ENCODE measurements at regions not wholly inside any gene's neighbourhood (a gene's known extent, or its start where the extent isn't known, plus 50 kb on each side); places are given as distances from the start of the nearest gene placed in this dataset.

DNA sequence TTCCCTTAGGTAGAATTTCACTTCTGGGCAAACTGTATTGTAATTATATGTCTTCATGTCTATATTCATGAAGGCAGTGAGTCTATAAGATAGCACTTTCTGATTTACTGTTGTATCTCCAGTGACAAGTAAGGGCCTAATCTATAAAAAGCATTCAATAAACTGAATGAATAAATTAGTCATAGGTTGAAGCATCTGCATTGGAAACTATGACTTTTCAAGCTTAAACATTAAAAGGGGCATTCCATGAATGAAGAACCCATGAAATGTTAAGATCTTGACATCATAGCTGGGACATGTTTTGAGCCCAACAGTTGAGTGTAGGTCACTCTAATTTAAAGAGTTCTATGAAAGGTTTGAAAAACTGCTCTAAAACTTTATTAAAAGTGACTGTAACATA is 159.3 kb upstream of the LCORL start:
- DNase-seq (ENCODE audit: low read depth in 1 of 2, low spot score in 1 of 2): no peak
- Histone ChIP-seq H3K4me3 (replicated peaks; ENCODE audit: insufficient read depth, low read length) (no peak overlapping the region), H3K27me3 (ENCODE audit: insufficient read depth, poor library complexity, severe bottlenecking) (no peaks in the 10 kb centered on the region), H3K27ac (replicated peaks) (no peak overlapping the region)
- TF ChIP-seq, protein P1, sequence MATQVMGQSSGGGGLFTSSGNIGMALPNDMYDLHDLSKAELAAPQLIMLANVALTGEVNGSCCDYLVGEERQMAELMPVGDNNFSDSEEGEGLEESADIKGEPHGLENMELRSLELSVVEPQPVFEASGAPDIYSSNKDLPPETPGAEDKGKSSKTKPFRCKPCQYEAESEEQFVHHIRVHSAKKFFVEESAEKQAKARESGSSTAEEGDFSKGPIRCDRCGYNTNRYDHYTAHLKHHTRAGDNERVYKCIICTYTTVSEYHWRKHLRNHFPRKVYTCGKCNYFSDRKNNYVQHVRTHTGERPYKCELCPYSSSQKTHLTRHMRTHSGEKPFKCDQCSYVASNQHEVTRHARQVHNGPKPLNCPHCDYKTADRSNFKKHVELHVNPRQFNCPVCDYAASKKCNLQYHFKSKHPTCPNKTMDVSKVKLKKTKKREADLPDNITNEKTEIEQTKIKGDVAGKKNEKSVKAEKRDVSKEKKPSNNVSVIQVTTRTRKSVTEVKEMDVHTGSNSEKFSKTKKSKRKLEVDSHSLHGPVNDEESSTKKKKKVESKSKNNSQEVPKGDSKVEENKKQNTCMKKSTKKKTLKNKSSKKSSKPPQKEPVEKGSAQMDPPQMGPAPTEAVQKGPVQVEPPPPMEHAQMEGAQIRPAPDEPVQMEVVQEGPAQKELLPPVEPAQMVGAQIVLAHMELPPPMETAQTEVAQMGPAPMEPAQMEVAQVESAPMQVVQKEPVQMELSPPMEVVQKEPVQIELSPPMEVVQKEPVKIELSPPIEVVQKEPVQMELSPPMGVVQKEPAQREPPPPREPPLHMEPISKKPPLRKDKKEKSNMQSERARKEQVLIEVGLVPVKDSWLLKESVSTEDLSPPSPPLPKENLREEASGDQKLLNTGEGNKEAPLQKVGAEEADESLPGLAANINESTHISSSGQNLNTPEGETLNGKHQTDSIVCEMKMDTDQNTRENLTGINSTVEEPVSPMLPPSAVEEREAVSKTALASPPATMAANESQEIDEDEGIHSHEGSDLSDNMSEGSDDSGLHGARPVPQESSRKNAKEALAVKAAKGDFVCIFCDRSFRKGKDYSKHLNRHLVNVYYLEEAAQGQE (IDR thresholded peaks at IDR 0.05; ENCODE audit: insufficient replicate concordance, low read depth): no peak
- TF ChIP-seq GABPA (IDR thresholded peaks at IDR 0.05; ENCODE audit: low read depth) (no peak), SPI1 (IDR thresholded peaks at IDR 0.05; ENCODE audit: borderline replicate concordance, low read depth) (no peak), POLR2AphosphoS5 (IDR thresholded peaks at IDR 0.05; ENCODE audit: low read depth) (no peak)
- TF ChIP-seq, protein P2, sequence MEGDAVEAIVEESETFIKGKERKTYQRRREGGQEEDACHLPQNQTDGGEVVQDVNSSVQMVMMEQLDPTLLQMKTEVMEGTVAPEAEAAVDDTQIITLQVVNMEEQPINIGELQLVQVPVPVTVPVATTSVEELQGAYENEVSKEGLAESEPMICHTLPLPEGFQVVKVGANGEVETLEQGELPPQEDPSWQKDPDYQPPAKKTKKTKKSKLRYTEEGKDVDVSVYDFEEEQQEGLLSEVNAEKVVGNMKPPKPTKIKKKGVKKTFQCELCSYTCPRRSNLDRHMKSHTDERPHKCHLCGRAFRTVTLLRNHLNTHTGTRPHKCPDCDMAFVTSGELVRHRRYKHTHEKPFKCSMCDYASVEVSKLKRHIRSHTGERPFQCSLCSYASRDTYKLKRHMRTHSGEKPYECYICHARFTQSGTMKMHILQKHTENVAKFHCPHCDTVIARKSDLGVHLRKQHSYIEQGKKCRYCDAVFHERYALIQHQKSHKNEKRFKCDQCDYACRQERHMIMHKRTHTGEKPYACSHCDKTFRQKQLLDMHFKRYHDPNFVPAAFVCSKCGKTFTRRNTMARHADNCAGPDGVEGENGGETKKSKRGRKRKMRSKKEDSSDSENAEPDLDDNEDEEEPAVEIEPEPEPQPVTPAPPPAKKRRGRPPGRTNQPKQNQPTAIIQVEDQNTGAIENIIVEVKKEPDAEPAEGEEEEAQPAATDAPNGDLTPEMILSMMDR (IDR thresholded peaks at IDR 0.05; ENCODE audit: insufficient read depth, low read length): no peak

DNA sequence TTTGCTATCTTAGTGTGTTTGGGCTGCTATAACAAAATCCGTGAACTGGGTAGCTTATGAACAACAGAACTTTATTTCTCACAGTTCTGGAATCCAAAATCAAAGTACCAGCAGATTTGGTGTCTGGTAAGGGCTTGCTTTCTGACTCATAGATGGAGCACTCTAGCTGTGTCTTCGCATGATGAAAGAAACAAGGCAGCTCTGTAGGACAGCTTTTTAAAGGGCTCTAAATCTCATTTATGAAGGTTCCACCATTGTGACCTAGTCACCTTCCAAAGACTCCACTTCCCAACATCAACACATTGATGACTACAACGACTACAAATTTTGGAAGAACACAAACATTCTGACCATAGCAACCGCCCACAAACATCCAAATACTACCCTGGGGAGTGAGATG is 158.6 kb upstream of the LCORL start:
- H3K27me3 ChIP-seq (ENCODE audit: insufficient read depth, poor library complexity, severe bottlenecking): no peaks in the 10 kb centered on the region
- H3K27ac ChIP-seq (replicated peaks): no peak overlapping the region
- no peak overlapping the region for H3K4me3 ChIP-seq (replicated peaks; ENCODE audit: insufficient read depth, low read length)
- TF ChIP-seq GABPA (IDR thresholded peaks at IDR 0.05; ENCODE audit: low read depth): no peak
- TF ChIP-seq, protein P1 (IDR thresholded peaks at IDR 0.05; ENCODE audit: insufficient replicate concordance, low read depth): no peak
- TF ChIP-seq, protein P2 (IDR thresholded peaks at IDR 0.05; ENCODE audit: insufficient read depth, low read length): no peak
- no peak for TF ChIP-seq SPI1 (IDR thresholded peaks at IDR 0.05; ENCODE audit: borderline replicate concordance, low read depth)
- no peak for TF ChIP-seq POLR2AphosphoS5 (IDR thresholded peaks at IDR 0.05; ENCODE audit: low read depth)
- no peak for DNase-seq (ENCODE audit: low read depth in 1 of 2, low spot score in 1 of 2)

DNA sequence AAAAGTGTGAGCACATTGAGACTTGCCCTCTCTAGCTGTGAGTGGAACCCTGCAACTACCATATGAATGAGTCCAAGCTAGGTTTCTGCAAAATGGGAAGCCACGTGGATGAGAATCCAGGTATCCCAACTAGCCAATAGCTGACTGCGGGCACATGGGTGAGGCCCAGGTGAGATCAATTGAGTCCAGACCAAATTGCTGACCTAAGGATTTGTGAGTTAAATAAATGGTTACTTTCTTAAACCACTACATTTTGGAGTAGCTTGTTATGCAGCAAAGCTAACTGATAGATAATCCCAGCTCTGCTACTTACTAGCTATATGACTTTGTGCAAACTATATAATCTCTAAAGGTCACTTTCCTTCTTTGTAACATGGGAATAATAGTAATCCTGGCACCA is 150.3 kb upstream of the LCORL start:
- no peak overlapping the region for H3K4me3 ChIP-seq (replicated peaks; ENCODE audit: insufficient read depth, low read length)
- no peak overlapping the region for H3K27ac ChIP-seq (replicated peaks)
- H3K27me3 ChIP-seq (ENCODE audit: insufficient read depth, poor library complexity, severe bottlenecking): peaks cover 3% of the 10 kb centered on the region
- no peak for DNase-seq (ENCODE audit: low read depth in 1 of 2, low spot score in 1 of 2)
- TF ChIP-seq POLR2AphosphoS5 (IDR thresholded peaks at IDR 0.05; ENCODE audit: low read depth): no peak
- TF ChIP-seq, protein P2 (IDR thresholded peaks at IDR 0.05; ENCODE audit: insufficient read depth, low read length): no peak
- TF ChIP-seq, protein P1 (IDR thresholded peaks at IDR 0.05; ENCODE audit: insufficient replicate concordance, low read depth): no peak
- TF ChIP-seq GABPA (IDR thresholded peaks at IDR 0.05; ENCODE audit: low read depth): no peak
- TF ChIP-seq SPI1 (IDR thresholded peaks at IDR 0.05; ENCODE audit: borderline replicate concordance, low read depth): no peak

All from HL-60 (cell line).